Amniotic epithelial cell (primary cell): ENCODE measurements at regions not wholly inside any gene's neighbourhood (a gene's known extent, or its start where the extent isn't known, plus 50 kb on each side); places are given as distances from the start of the nearest gene placed in this dataset.
A peak's percentile ranks its signal among the peaks of the same experiment; 100 is the strongest.

Experiments used
- DNase-seq: peaks from one replicate; pipeline ENCODE4 v3.0.0-alpha.2; 2010; ENCODE audit warnings: low read depth

DNA sequence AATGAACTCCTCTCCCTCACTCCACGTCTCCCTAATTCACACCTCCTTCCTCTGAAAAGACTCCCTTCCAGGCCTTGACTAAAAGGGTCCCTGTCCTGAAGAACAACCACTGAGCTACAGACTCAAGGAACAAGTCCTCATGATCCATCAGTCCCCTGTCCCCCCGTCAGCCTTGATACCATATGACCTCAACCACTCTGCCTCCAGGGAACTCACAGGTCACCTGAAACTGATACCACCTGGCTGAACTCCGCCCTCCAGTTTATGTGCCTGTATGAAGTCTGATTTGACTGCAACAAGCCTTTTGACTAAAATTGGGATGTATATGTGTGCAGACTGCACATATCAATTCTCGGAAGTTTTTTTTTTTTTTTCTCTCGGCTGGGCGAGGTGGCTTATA is 88.7 kb downstream of the UGCG start:
- DNase-seq, result no peak

DNA sequence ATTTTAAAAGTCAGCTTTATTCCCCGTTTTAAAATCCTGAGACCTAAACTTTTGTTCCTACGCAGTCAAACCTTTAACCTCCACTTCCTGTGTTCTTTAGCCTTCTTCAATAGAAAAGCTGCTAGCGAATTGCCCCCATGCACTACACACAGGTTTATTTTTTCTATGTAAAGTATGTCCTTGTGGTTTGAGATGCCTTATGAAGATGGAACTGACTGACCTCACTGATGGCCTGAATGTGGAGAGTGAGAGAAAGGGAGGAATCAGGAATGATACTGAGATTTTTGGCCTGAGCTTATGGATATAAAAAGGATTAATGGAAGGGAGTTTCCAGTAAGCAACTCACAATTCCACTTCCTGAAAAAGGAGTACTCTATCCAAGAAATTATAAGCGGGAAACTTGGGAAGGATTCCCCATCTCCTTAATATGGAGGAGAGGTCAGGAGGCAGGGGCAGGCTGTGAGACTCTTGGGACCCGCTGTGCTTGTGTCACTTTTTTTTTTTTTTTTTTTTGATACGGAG is 89.5 kb downstream of the UGCG start:
- DNase-seq, result peak; percentile 63
